HepG2 (cell line): ENCODE measurements at regions not wholly inside any gene's neighbourhood (a gene's known extent, or its start where the extent isn't known, plus 50 kb on each side); places are given as distances from the start of the nearest gene placed in this dataset.

ENCODE experiments used
- ATAD3A ChIP-seq: sonication (generic); formaldehyde crosslinking; IDR thresholded peaks from 2 replicates; pipeline ENCODE4 v1.4.0; 2020; ENCODE audit warnings: missing genetic modification reagents
- POLR2A ChIP-seq, 2 experiments: IDR thresholded peaks; 2 replicates each; pipeline ENCODE4 v1.6.1; 2011; ENCODE audit warnings: low read depth in 2 of 2, low read length in 2 of 2, mild to moderate bottlenecking in 1 of 2, moderate library complexity in 1 of 2; ENCODE audit not compliant: insufficient read depth in 1 of 2
- SIX4 ChIP-seq: sonication (generic); formaldehyde crosslinking; IDR thresholded peaks from 2 replicates; pipeline ENCODE4 v1.4.0; 2020; ENCODE audit warnings: missing genetic modification reagents
- SPEN ChIP-seq: sonication (generic); formaldehyde crosslinking; IDR thresholded peaks from 2 replicates; pipeline ENCODE4 v1.5.1; 2020; ENCODE audit warnings: low read depth, mild to moderate bottlenecking, missing genetic modification reagents
- TEAD2 ChIP-seq: sonication (generic); formaldehyde crosslinking; IDR thresholded peaks from 2 replicates; pipeline ENCODE4 v1.9.0; 2021; ENCODE audit warnings: missing genetic modification reagents
- TP53 ChIP-seq: sonication (generic); formaldehyde crosslinking; conservative IDR thresholded peaks from 2 replicates; pipeline ENCODE4 v1.4.0; 2020; ENCODE audit warnings: missing genetic modification reagents
- ZFP62 ChIP-seq: sonication (generic); formaldehyde crosslinking; IDR thresholded peaks from 2 replicates; pipeline ENCODE4 v1.4.0; 2020; ENCODE audit warnings: missing genetic modification reagents
- ZNF24 ChIP-seq: fragments of 450-650 bp; IDR thresholded peaks from 2 replicates; pipeline ENCODE4 v1.6.1; 2017; ENCODE audit warnings: antibody characterized with exemption, mild to moderate bottlenecking
- ZNF530 ChIP-seq: sonication (generic); formaldehyde crosslinking; IDR thresholded peaks from 2 replicates; pipeline ENCODE4 v1.5.0; 2020; ENCODE audit warnings: low read depth, mild to moderate bottlenecking, missing genetic modification reagents
- TF ChIP-seq, protein P1 (sequence below): sonication (generic); formaldehyde crosslinking; IDR thresholded peaks from 2 replicates; pipeline ENCODE4 v1.5.0; 2020; ENCODE audit warnings: mild to moderate bottlenecking, missing genetic modification reagents, moderate library complexity
- TF ChIP-seq, protein P2 (sequence below): IDR thresholded peaks from 2 replicates; pipeline ENCODE4 v1.6.1; 2016

DNA sequence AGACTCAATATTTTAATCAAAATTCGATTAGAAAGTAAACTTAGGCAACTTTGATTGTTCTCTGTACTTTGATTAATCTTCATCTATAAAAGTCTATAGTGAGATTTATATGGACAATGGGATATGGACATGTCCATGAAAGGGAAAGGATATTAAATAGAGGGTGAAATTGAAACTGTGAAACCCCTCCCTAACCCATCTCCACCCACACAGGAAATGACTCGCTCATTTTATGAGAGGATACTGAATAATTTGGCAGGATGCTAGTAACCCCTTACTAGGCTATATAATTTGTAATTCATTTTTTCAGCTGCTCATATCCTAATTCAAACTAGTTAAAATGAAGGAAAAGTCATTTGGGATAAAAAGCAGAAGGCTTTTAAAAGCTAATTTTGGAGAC, 328.0 kb upstream of the ATP2B1 start:
- no peak for TF ChIP-seq ZFP62 (CRISPR knock-in tag)
- no peak for TF ChIP-seq ZNF530 (CRISPR knock-in tag)
- no peak for TF ChIP-seq TP53 (CRISPR knock-in tag)
- no peak for TF ChIP-seq SPEN (CRISPR knock-in tag)
- TF ChIP-seq ATAD3A: no peak
- TF ChIP-seq, protein P1, sequence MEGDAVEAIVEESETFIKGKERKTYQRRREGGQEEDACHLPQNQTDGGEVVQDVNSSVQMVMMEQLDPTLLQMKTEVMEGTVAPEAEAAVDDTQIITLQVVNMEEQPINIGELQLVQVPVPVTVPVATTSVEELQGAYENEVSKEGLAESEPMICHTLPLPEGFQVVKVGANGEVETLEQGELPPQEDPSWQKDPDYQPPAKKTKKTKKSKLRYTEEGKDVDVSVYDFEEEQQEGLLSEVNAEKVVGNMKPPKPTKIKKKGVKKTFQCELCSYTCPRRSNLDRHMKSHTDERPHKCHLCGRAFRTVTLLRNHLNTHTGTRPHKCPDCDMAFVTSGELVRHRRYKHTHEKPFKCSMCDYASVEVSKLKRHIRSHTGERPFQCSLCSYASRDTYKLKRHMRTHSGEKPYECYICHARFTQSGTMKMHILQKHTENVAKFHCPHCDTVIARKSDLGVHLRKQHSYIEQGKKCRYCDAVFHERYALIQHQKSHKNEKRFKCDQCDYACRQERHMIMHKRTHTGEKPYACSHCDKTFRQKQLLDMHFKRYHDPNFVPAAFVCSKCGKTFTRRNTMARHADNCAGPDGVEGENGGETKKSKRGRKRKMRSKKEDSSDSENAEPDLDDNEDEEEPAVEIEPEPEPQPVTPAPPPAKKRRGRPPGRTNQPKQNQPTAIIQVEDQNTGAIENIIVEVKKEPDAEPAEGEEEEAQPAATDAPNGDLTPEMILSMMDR (CRISPR knock-in tag): no peak
- TF ChIP-seq, protein P2, sequence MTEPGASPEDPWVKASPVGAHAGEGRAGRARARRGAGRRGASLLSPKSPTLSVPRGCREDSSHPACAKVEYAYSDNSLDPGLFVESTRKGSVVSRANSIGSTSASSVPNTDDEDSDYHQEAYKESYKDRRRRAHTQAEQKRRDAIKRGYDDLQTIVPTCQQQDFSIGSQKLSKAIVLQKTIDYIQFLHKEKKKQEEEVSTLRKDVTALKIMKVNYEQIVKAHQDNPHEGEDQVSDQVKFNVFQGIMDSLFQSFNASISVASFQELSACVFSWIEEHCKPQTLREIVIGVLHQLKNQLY: no peak
- TF ChIP-seq ZNF24: no peak
- TF ChIP-seq POLR2A (IDR thresholded peaks at IDR 0.05; ENCODE audit: insufficient read depth in 1 of 2, low read depth in 2 of 2, low read length in 2 of 2): no peak
- no peak for TF ChIP-seq TEAD2 (CRISPR knock-in tag)
- TF ChIP-seq SIX4: no peak
